NCI-H128 (cell line): ENCODE measurements at regions not wholly inside any gene's neighbourhood (a gene's known extent, or its start where the extent isn't known, plus 50 kb on each side); places are given as distances from the start of the nearest gene placed in this dataset.

ENCODE experiments used
- DNase-seq: peaks from one replicate; lab custom pipeline; 2025; ENCODE audit not compliant: unreplicated experiment; lab: John Stamatoyannopoulos, UW

DNA sequence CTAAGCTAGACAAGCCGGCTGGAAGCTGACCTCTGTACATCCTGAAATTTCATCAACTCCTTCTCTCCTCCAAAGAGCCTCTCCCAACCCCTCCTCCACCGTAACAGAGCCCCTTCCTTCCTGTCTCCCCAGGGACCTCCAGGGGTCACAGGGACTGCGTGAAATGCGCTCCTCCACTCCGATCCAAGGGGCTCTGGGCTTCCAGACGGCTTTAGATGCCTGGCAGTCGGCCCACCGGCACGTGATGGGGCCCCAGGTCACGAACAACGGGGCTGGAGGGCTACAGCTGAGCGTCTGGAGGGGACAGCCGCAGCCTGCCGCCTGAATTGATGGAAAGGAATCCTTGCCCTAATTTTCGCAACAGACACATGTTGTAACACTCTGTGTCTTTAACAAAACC, 264.1 kb downstream of the MN1 start:
- no peak for DNase-seq

DNA sequence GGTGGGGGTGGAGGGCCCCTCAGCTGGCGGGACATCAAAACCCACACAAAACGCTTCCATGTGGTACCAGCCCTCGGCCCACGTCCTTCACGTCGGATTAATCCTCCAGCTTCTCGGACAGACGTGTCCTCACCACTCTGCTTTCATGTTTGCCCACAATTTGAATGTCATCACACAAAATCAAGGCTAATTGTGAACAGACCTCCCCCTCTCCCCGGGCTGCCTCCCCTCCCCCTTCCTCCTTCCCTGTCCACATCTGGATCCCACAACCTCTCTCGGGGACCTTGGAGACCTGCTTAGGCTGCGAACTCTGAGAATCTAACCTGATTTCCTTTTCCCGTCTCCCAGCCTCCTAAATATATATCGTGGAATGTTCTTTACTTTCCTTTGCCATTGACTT, 262.9 kb downstream of the MN1 start:
- DNase-seq: no peak

DNA sequence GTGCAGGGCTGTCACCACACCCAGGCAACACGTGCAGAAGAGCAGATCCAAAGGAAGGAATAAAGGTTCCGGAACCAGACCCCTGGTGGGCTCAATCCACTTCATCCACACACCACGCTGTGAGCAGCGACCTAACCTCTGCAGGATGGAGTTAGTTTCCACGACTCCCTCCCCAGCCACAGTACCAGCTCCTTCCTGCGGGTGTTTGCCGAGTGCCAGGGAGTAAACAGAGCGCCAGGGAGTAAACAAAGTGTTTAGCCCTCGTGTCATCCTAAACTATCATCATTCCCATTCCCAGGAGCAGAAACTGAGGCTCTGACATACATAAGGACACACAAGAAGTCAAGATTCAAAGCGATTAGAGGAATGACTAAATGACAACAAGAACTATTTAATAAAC, 261.3 kb downstream of the MN1 start:
- no peak for DNase-seq

DNA sequence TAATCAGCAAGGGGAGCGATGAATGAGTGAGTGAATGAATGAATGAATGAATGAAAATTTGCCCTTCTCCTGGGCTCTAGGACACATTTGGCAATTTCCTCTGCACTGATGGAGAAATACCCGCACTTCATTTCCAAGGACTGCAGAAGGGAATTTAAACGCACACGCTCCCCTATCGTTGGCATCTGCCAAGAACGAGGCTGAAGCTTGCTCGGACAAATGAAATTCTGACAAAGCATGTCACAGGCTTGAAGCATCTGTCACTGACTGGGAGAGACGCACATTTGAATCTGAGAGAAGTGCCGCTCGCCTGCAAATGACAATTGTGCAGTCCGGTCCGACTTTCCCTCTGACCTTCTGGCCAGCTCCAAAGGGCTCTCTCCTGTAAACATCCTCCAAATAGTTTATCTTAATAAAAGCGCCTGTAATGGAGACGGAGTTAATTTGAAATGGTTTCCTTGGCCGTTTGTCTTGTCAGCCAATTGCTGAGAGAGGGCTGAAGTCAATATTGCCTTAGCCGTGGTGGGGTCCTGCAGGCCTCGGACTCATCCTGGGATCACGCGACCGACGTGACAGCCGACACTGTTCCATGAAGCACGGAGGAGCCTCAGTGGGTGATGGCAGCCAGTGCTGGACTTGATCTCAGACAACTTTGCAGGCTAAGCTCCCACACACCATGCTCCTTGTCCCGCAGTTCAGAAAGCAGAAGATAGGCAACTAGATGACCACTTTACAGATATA, 260.7 kb downstream of the MN1 start:
- no peak for DNase-seq

DNA sequence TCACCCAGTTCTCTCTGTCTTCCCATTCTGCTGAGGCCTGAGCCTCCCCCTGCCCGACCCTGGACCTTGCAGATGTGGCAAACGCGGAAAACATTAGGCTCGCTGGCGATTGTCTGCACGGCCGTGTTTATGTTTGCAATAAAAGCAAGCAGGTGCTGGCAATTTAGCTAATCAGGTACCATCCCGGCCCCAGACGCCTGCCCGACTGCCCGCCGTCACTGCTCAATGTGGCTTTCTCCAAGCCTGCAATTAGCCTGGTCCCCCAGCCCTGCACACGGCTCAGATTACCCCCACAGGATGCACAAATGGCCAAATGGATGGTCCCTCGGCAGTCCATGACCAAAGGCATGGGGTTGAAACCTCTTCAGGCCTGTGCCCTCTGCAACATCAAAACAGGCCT, 259.7 kb downstream of the MN1 start:
- DNase-seq: no peak

DNA sequence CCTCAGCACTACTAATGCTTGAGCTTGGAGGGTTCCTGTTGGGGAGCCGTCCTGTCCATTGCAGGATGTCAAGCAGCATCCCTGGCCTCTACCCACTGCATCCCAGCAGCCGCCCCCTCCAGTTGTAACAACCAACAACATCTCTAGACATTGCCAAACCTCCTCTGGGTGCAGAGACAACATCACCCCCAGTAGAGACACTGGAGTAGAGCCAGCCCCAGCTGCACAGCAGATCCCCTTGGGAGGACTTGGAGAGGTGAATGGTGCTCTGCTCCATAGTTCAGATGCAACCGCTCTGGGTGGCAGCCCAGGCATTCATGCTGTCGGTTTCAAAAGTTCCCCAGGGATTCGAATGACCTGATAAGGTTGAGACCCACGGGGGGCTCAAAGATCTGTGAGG, 259.0 kb downstream of the MN1 start:
- DNase-seq: no peak

DNA sequence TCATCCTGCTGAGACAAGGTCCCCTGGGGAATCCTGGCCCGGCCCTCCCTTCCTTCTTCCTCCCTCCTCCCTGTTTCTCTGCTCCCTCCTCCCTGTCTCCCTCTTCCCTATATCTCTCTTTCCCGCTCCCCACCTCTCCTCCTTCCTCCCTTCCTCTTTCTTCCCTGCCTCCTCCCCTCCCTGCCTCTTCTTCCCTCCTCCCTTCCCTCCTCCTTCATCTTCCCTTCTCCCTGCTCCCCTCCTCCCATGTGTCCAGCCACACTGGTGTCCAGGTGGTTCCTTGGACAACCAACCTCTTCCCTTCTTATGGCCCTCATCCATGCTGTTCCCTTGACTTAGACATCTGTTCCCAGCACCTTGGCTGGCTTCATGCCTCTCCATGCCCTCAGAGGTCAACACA, 258.1 kb downstream of the MN1 start:
- DNase-seq: no peak

DNA sequence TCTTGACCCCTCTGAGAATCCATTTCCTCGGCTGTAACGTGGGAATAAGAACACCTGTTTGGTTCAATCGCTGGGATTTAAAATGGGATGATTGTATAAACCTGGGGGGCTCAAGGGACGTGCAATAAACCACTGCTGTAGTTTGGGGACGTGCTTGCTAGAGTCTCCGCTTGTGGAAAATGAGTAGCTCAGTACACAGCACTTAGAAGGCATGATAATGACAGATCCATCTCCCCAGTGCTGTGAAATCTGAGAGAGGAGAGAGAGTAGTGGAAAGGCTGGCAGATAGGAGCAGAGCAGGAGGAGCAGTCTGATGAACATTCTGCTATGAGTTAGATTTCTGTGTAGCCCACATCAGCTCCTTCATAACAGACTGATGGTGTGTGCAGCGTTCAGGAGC, 256.5 kb downstream of the MN1 start:
- DNase-seq: no peak

DNA sequence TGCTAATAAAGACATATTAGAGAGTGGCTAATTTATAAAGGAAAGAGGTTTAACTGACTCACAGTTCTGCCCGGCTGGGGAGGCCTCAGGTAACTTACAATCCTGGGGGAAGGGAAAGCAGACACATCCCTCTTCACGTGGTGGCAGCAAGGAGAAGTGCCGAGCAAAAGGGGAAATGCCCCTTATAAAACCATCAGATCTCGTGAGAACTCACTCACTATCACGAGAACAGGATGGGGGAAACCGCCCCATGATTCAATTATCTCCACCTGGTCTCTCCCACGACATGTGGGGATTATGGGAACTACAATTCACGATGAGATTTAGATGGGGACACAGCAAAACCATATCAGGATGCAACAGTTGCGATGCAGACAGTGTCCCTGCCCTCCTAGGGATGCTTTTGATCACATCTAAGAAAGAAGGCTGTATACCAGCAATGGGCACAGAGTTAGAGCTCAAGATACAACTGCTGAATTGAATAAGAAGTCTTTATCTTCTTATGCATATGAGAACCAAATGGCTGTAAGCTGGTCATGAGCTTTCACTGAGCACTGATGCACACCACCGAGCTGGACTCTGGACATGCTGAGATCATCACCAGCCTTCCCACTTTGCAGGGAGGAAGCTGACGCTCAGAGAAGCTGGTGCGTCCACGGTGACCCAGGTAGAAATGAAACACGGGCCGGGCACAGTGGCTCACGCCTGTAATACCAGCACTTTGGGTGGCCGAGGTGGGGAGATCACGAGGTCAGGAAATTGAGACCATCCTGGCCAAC, 255.2 kb downstream of the MN1 start:
- no peak for DNase-seq

DNA sequence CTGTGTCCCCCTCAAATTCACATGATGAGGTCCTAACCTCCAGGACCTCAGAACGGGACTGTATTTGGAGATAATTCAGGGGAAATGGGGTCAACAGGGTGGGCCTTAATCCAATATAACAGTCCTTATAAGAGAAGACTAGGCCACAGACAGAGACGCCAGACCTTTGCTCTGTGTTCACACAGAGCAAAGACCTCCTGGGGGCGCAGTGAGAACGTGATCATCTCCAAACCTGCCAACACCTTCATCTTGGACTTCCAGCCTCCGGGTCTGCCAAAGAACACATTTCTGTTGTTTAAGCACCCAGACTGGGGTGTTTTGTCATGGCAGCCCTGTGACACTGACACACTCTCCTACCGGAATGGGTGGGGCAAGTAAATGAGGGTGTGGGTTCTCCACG, 250.2 kb downstream of the MN1 start:
- no peak for DNase-seq

DNA sequence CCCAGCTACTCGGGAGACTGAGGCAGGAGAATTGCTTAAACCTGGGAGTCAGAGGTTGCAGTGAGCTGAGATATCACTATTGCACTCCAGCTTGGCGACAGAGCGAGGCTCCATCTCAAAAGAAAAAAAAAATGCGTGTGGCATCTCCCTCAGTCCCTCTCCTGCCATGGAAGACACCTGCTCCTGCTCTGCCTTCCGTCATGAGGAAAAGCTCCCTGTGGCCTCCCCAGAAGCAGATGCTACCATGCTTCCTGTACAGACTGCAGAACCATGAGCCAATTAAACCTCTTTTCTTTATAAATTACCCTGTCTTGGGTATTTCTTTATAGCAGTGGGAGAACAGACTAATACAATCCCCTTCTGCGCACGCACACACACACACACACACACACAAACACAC, 249.4 kb downstream of the MN1 start:
- DNase-seq: no peak

DNA sequence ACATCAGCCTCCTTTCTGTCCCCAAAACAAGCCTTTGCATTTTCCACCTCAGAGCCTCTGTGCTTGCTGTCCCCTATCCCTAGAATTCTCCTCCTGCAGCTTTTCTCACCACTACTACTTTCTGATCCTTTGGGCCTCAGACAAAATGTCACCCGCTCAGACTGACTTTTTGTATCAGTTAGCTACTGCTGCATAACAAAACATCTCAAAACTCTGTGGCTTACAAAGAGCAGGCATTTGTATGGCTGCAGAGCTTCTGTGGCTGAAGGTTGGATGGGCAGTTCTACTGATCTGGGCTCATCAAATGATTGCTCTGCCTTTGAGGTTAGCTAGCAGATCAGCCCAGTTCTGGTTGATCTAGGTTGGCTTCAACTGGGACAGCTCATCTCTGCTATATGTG, 248.7 kb downstream of the MN1 start:
- DNase-seq: no peak

DNA sequence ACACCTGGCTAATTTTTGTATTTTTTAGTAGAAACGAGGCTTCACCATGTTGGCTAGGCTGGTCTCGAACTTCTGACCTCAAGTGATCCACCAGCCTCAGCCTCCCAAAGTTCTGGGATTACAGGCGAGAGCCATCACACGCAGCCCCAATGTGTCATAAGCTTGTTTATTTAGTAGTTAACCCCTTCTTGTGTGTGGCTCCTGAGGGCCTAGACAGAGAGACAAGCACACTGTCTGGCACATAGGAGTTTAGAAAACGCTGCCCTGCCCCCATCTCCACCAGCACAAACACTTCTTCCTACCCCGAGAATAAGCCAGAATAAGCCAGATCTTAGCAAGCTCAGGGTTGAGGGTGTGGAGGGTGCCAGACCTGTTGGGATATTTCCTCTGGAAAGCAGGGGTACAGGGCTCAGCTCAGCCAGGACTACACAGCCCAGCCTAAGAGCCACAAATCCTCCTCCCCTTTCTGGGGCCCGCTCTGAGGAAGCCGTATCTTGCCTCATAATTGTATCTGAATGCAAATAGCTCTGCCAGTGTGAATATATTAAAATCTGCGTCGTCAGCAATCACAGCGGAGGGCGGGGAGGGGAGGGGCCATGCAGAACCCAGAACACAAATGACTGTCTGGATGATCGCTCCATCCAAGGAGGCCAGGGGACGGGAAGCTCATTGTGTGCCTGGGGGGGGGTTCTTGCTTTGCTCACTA, 247.3 kb downstream of the MN1 start:
- DNase-seq: no peak

DNA sequence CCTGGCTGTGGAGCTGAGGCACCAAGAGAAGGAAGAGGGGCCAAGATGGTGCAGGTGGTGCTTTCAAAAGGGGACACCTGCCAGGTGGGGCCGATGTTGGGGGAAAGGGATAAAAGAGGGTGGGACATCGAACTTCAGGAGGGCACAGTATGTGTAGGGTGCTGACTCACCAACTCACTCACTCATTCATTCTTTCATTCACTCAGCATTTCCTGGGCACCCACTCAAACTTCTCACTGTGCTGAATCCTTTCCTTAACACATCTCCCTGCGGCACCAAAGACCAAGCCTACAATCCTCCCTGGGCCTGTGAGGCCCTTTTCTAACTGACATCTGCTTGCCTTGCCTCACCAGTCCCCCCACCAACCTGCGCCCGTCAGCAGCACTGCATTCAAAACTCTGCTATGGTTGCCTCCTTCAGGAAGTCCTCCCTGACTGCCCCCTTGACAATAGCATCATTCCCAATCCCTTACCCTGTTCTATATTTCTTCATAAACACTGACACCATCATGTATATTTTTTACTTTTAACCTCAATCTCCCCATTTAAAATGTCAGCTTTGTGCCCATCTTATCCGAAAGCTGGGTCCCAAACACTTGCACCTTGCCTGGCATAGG, 246.6 kb downstream of the MN1 start:
- DNase-seq: no peak

DNA sequence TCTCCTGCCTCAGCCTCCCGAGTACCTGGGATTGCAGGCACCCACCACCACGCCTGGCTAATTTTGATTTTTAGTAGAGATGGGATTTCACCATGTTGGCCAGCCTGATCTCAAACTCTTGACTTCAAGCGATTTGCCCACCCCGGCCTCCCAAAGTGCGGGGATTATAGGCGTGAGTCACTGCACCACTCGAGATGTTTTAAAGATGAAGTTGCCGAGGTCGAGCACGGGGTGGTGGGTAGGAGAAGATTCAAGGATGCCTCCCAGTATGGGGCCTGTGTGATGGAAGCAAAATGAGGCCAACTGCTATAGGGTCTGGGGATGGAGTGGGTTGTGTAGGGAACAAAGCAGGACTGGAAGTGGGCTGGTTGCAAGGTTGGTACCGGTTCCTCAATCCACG, 245.2 kb downstream of the MN1 start:
- DNase-seq: no peak

DNA sequence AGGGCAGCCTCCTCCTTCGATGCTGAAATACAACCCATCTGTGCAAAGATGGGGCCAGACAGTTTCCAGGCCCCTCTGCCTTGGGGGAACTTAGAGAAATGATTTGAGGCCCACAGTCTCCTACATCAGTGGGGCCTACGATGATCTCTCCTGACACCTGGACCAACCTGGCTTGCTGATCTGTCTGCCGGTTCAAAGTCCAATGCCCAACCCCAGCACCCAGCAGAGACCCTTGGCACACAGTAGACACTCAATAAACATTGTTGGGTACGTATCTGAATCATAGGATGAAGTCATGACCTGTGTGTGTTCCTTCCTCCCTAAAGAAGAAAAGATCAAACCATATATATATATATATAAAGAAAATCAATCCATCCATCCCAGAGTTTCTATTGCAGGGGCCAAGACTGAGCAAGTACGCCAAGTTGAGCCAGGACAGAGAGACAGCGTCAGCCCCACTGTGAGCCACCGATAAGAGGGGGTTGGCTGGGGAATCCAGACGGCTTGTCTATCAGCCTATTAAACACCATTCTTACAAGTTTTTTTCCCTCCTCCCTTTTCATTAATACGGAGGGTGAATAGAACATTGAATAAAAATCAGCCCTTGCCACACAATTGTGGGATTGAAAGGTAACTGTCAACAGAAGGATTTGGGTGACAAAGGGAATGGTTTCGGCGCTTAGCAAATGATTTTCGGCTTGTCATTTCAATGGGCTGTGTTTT, 244.1 kb downstream of the MN1 start:
- no peak for DNase-seq

DNA sequence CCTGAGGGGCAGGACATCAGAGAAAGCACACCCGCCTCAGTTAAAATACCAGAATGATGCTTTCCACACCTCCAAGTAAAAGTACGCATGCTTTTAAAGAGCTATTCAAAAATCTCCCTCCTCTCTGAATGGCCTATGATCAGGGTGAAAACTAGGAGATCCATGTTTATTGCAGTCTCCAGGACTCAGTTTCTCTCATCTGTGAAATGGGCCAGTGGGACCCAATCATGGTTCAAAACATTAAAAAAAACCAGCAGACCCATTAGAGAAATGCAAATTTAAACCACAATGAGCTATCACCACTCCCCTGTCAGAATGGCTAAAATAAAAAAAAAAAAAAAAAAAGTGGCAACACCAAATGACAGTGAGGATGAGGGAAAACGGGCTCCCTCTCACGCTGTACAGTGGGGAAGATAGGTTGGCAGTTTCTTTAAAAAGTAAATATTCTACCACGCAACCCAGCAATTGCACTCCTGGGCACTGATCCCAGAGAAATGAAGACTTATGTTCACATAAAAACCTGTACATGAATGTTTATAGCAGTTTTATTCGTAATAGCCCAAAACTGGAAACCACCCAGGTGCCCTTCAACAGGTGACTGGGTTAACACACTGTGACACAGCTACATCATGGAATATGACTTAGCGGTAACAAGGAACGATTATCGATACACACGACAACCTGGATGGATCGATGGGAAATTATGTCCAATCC, 242.7 kb downstream of the MN1 start:
- no peak for DNase-seq

DNA sequence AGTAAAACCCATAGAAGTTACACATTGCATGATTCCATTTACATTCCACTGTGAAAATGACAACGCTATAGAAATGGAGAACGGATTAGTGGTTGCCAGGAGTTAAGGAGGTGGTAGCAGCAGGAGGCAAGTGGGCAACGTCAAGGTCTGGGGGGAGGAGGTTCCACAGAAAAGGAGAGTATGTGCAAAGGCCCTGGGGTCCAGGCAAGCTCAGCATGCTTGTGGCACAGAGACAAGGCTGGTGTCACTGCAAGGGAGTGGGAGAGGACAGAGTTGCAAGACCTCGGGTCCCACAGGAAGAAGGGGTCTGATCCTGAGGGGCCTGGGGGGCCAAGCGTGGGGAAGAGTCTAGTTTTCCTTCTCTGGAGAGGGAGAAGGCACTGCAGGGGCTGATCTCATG, 240.8 kb downstream of the MN1 start:
- no peak for DNase-seq

DNA sequence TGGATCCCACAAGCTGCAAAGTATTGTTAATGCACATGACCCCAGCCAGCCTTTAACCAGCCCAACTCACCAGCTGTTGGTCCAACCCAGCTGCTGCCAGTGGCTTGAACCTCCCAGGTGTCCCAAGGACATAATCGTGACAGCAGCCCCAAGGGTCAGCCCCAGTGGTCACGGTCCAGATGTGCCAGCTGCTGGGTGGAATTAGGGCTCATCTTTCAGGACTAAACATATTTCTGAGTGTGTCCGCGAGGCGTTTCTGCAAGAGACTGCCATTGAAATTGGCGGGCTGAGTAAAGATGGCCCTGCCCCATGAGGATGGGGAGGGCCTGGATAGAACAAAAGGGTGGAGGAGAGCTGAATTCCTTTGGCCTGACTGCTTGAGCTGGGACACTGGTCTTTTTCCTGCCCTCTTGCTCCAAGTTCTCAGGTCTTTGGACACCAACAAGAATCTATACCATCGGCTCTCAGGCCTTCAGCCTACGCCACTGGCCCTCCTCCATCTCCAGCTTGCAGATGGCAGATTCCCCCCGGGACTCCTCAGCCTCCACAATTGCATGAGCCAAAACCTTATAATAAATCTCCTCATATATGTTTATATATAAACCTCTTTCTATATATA, 240.2 kb downstream of the MN1 start:
- DNase-seq: no peak

DNA sequence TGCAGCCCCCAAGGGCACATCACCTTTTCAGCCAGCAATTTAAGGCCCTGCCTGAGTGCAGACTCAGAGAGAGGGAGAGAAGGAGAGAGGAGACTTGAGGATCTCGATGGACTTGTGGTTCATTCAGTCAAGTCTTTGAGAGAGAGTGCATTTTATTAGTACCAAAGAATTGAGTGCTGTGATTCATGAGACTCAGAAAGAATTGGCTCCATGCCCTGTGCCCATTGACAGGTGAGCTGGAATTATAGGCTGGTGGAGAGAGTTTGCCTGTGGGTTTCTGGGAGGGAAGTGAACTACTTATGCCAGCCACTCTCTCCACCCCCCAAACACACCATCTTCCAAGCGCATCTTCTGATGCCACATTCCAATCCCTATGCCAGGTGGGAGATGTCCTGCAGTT, 236.8 kb downstream of the MN1 start:
- no peak for DNase-seq
